ENCODE measurements at regions not wholly inside any gene's neighbourhood (a gene's known extent, or its start where the extent isn't known, plus 50 kb on each side); places are given as distances from the start of the nearest gene placed in this dataset.

DNA sequence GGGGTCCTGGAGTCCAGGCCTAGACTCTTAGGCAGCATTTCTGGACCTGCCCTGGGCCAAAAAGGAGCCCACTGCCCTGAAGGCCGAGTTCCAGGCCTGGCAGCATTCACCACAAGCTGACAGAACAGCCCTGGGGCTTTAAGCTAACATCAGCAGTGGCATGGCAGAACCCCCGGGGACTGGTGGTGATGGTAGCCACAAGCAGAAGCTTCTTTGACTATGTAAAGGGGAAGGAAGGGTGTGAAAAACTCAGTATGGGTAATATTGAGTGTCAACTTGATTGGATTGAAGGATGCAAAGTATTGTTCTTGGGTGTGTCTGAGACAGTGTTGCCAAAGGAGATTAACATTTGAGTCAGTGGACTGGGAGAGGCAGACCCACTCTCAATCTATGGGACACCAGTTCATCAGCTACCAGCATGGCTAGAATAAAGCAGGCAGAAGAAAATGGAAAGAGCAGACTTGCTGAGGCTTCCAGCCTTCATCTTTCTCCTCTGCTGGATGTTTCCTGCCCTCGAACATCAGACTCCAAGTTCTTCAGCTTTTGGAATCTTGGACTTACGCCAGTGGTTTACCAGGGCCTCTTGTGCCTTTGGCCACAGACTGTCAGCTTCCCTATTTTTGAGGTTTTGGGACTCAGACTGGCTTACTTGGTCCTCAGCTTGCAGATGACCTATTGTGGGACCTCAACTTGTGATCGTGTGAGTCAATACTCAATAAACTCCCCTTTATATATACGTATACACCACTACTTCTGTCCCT lies 661.0 kb upstream of the C9orf72 start:
- DNase-seq = no peak

DNA sequence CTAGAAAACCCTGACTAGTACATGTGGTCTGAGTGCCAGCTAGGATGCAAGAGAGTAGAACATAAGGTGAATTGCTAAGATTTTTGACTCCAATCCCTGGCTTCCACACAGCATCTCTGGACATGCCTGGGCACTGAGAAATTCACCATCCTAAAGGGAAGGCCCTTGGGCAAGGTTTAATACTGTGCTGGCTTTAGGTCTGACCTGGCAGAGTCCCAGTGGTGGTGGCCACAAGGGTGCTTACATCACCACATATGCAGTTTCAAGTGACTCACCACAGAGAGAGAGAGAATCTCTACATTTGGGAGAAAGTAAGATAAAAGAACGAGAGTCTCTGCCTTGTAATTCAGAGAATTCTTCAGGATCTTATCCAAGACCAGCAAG lies 661.6 kb upstream of the C9orf72 start:
- DNase-seq = no peak

DNA sequence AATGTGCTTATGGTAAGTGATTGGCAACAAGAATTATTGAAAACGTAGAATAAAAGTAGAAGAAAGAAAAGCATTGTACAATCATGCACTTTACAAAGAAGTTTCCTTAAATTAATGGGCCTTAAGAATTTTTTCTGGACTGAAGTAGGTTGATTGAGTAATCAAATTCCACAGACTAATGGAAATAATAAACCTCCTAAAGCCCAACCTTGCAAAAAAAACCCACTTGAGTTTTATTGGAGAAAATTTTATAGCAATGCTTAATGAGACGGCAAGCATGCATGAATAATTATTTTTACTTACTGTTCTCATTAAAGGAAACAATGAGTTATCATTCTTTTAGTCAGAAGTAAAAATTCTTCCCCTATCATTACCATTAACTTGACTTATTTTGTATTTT lies 676.1 kb upstream of the C9orf72 start:
- DNase-seq = no peak

DNA sequence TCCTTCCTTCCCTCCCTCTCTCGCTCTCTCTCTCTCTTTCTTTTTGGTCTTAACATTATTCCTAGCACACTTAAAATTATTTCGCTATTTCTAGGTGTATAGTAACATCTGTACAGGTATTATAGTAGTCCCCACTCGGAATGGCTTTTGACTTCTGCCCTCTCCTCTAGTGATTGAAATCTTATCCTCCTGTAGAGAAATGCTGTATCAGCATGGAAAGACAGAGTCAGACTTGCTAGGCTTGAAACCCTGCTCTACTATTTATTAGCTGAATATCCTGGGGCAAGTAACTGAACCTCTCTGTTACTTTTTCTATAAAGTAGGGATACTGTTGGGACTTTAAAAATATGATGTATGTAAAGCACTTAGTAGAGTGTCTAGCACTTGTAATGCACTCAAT lies 681.9 kb upstream of the C9orf72 start:
- no peak for DNase-seq

DNA sequence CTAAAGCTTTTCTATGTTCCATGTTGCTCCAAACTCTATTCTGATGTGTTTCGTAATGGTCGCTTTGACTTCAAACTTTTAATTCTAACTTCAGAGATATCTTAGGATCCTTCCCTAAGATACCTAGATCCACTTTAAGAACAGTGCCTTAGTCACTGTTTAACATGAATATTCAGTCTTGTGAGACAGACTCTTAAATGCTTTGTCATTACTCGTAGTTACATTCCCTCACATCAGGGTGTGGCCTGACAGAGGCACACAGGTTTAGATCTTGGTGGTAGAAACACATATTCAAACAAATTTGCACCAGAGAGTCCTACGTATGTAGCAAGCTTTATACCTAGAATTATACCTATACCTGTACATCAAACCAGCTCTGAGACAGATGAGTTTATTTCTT lies 687.0 kb upstream of the C9orf72 start:
- DNase-seq = no peak

DNA sequence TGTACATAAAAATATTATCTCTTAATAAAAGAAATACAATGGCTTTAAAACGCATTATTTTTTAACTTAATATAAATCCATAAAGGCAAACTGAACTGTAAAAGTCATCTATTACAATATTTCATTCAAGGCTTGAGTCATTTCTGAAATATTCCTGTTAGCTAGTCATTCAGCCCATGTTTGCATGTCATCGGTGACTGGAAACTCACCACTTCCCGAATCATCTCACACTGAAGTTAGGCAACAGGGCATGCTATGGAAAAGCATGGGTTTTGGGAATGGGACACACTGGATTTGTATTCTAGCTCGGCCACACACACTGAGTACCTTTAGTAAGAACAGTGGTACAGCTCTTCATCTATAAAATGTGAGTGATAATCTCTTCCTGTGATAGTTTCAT lies 691.1 kb upstream of the C9orf72 start:
- no peak for DNase-seq

DNA sequence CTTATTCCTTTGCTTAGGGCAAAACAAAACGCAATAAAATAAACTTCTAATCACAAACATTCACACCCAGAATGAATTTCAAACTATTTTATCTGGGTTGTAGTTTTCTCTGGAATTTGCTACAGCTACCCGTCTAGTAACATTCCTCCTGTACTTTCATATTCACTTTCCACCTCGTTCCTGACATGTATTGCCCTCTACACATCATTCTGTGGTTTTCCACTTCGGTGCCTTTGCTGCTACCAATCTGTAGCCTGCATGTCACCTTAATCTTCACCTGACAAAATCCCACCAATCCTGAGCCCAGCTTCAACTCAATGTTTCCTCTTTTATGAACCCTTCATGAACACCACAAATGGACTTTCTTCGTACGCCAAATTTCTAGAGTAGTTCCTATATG lies 694.1 kb upstream of the C9orf72 start:
- no peak for DNase-seq

DNA sequence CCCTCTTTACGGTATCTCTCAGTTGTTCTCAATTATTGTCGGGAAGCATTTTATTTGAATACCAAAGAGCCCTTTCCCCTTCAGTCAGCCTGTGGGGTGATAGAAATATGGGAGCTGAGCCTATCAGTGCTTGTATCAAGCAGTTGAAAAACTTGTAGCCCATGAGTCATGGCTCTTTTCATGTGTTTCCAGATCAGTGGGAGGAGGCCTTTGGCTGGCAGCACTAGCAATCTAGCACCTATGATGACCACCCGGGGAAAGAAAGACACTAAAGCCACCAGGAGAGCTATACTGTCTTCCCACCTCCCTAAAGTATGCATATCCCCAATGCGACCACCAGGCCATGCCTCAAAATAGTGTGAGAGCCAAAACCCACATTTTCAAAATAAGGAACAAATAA lies 696.9 kb upstream of the C9orf72 start:
- DNase-seq = no peak

DNA sequence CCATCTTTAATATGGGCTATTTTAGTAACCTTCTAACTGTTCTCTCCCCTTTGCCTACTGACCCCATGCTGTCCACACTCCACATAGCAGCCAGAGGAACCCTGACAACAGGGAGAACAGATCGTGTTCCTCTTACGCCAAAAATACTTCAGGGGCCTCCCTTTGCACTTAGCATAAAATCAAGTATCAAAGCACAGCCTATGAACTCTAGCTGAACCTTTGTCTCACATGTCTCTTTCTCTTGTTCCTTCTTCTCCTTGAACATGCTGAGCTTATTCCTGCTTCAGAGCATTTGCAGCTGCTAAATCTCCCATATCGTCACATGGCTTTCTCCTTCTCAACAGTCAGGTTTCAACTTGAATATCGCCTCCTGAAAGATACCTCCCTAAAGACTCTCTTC lies 698.8 kb upstream of the C9orf72 start:
- DNase-seq = no peak

DNA sequence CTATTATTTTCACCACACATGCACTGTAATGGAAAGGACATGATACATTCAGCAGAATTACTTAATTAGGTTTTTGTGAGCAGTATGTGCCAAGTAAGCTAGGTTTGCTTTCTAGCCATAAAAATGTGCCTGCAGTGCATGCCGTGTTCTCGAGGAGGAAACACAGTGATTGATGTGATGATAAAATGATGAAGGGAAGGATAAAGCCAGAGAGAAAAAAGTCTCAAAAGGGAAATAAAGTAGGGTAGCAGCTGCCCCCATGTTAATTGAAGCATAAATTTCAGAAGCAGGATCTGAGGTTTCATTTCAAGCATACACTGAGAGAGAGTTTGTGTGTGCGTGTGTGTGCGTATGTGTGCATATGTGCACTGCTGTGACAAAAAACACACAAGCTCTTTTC lies 714.2 kb upstream of the C9orf72 start:
- DNase-seq = no peak

DNA sequence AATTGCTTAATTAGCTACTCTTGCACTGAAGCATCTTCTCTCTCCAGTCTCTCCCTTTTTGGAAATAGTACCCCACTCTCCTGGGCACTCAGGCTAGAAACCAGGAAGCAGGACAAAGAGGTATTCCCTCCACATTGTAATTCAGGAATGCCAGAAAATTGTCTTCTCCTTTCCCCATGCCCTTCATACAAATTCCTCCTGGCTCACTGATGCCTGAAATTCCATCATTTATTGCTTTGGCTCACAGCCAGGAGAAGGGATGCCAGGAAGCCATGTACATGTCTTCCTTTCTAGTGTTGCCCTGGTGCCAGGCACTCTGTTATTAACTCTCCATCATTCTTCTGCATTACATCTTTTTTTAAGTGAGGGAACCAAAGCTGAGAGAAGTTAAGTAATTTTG lies 716.5 kb upstream of the C9orf72 start:
- DNase-seq = no peak

DNA sequence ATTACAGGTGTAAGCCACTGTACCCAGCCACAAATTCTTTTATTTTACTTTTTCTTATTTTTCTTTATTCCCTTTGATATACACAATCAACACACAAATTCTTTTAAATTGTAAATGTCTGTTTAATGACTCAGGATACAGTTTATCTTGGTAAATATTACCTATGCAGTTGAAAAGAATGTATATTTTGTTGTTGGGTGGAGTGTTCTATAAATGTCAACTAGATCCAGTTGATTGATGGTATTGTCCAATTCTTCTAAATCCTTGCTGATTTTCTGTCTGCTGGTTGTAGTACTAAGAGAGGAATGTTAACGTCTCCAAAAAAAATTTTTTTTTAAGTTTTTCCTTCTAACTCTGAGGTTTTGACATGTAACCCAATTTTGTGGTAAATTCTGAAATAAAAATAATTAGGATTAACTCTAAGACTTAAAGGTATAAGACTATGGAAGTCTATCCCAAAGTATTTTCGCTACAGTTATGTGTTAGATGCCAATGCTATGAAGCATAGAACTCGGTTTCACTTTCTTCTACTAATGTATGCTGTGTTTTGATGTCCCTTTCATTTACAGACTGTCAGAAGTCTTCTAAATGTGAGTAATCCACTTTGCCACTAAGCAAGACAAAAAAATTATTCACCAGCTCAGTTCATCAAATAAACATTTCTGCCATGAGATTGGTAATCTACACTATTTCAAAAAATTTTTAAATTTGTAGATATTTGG lies 720.2 kb upstream of the C9orf72 start:
- DNase-seq = no peak

DNA sequence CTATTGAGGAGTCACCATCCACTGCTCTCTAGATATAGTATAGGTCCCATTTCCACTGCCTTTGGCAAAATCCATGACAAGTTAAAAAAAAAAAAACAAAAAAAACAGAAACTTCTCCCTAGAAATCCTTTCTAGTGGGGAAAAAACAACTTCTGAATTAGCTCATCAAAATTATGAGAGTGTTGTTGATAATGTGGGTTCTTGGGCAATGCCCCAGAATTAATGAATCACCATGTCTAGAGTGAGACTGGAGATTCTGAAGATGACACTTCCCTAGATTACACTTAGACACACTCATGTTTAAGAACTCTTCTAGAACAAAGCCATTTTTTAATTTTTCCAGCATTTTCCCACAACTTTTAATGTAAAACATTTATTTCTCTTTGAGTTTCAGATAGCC lies 728.0 kb upstream of the C9orf72 start:
- no peak for DNase-seq

DNA sequence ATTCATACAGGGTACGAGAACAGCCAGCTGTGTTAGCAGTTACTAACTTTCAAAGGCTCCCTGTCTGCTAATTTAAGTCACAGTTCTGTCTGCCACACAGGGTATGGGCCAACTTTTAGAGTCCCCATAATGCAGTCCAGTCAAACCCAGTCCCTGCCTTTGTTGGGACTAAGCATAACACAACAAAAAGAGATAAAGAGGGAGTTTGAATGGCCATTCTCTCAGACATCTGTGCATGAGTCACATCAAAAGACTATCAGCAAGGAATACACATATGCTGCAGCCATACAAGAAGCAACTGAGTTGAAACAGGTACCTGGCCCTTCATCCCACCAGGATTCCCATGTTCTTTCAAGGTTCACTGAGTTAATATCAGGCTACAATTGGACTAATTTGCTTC lies 744.5 kb upstream of the C9orf72 start:
- DNase-seq = no peak

DNA sequence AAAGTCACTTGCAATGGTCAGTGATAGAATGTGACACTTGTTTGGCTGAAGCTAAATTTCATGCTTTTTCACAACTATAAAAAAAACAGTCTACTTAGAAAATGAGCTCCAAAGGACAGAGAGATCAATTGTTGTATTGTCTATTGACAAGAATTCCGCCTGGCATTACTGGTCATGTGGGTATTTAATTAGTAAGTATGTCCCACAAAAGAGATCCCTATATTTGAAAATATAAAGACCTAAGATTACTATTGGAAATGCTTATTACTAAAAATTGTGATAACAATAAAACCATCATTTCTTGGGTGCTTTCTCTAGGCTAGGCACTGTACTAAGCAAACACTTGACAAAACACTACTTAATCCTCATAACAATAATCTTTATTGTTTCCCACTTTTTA lies 745.2 kb upstream of the C9orf72 start:
- no peak for DNase-seq

DNA sequence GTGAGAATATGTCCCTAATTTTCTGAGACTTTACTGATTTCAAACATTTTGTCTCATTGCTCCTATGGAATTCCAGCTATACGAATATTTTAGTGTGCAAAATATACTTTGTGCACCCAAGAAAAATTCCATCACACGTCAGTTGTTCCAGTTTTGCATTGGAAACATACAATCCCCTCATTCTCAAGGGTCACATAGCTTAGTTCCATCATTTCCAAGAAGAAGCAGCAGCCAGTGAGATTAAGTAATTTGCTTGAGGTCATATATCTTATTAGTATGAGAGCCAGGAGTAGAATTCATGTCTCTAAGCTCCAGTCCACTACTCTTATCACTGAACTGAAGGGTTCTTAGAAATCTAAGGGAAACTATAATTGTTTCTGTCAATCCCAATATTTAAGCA lies 746.7 kb upstream of the C9orf72 start:
- DNase-seq = no peak

DNA sequence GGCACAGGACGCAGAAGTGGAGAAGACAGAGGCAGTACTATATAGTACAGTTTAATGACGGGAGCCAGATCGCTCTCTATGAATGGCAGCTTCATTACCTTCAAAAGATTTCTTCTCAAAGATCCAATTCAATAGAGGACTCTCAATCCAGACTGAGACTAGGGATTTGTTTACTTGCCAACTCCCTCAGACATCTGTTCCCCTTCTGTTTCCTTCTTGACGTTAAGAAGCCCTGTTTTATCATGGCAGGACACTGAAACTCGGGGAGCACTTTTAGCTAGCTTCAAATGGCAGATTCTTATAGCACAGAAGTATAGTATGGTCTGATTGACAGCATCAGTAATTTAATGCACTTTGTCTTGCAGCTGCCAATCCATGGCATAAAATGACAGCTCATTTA lies 747.3 kb upstream of the C9orf72 start:
- DNase-seq = no peak

DNA sequence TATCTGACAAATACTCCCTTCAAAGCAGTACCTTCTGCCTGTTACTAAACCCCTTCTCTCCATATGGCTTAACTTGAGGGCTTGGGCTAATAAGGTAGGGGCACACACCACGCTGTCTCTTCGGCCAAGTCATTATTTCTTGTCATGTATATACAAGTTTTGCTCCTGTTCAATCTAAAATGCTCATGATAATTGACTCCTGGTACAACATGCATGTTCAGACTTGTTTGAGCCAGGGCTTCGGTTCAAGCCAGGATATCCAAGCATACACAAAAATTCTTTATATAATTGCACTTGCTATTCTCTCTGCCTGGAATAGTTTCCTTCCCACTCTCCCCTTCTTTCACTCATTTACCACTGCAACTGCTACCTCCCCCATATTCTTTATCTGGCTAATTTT lies 756.0 kb upstream of the C9orf72 start:
- DNase-seq = no peak

DNA sequence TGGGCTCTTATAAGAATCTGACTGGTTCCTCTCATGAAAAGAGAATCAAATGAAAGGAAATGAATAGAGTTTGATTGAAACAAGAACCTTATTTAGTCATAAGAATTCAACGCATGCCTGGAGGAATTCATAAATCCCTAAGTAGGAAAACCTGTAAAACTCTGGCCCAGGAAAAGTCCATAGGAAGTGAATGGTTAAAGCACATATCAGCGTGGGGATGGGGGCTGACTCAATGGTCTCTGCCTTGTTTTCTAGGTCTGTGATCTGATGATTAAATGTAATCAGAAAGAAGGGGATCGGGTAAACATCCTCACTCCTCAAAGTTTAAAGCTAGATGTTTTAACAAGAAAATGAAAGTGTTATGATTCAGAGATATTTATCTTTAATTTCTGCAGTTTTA lies 759.4 kb upstream of the C9orf72 start:
- no peak for DNase-seq

DNA sequence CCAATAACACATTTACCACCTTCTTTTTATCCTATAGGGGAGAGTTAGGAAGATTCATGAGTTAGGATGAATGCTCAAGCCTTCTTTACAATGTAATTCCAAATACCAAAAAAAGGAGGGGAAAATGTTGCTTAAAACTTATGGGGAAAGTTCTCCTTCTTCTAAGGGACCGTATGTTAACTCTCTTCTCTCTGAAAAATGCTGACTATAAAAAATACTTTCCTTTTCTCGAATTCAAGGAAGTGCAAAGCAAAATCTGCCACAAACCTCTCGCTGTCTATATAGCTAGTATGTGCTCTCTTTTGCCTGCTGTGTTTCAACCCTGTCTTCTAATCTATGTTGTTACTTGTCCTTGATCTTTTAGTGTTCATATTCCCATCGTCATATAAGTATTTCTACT lies 768.6 kb upstream of the C9orf72 start:
- no peak for DNase-seq

DNA sequence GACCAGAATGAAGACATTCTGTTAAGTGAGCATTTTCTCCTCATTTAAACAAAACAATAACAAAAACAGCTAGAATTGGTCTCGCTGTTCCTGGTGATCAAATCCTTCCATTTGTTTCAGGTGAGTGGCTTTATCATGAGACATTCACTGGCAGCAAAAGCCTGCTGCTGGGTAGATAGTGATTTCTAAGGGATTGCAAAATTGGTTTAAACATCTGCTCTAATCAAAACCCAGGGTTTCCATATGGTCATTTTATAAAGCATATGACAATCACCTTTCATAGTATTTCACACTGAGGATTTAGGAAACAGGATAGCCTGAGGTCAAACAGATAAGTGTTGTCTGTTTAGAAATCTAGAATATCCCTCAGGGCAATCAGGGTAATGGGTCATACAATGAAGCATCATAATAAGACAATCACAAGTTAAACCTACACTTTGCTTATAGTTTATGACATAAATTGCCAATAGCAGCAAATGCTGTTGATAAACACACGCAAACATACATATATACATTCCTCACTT lies 769.6 kb upstream of the C9orf72 start:
- no peak for DNase-seq

DNA sequence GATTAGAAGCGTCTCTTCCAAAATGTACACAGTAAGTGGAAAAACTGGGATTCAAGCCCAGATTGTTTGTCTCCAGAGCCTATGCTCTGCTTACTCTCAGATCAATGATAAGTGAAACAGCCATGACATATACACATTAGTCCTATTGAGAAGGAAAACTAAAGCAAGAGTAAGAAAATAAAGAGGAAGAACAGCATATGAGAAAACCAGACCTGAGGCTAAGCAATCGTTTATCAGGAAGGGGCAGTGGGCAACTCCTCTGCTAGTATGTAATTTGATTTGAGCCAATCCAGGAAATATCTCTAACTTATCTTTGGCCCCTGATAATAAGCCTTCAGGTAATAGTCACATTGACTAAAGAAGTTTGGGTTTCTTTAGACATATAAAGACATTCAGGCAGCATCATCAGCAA lies 789.9 kb upstream of the C9orf72 start:
- DNase-seq = no peak

DNA sequence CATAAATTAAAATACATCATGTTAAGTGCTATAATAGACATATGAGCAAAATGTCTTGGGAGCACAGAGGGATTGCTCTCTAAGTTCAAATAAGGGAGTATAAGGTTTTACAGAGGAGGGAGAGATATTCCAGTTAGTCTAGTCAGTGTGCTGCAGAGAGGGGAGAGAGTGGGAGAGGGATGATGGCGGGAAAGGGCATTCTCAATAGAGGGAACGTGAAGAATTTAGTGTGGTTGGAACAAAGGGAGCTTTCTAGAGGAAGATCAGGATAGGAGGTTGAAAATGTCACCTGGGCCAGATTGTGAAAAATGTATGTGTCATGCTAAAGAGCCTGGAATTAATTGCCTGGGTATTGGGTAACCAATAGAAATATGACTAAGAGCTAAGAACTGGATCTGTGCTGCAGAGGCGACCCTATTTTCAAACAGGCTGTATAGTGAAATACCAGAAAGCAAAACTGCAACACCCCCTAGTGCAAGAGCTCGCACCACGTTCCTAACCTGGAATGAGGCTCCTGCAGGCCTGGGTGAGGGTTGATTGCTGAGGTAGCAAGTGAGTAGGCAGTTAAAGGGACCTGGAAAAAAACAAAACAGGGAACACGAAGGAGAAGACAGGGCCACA lies 791.8 kb upstream of the C9orf72 start:
- no peak for DNase-seq

DNA sequence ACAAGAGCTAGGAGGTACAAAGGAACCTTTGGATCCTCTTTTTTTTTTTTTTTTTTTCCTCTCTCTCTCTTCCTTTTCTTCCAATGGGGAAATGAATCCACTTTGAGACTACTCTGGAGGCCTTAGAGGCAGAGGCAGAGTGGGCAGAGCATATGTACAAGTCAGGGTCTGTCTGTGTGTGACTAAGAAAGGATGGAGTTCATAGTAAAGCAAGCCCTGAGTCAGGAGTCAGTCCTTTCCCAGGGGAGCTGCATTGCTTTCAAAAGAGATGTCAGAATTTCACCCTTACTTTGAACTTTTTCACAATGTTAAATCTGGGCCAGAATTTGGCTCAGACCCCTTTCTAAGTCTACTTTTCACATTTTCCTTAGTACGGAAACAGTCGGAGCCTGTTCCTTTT lies 792.4 kb upstream of the C9orf72 start:
- no peak for DNase-seq

Measured in cerebellar nuclear complex (tissue), 1 donor.